Adrenal gland (tissue), 9 donors: ENCODE measurements at regions not wholly inside any gene's neighbourhood (a gene's known extent, or its start where the extent isn't known, plus 50 kb on each side); places are given as distances from the start of the nearest gene placed in this dataset.

ENCODE experiments used
- DNase-seq, 7 donors: peaks; one replicate each; pipeline ENCODE4 v3.0.0-alpha.2; 2019 to 2020
- H3K27ac ChIP-seq, 5 donors: fragments of 200-600 bp; sonication (generic) in 4 of 5; 1 replicate in 3 of 5; 2 replicates in 2 of 5; pipeline versions ENCODE4 v1.5.1 to v1.8.0; 2016 to 2020; ENCODE audit warnings: mild to moderate bottlenecking in 1 of 5
- H3K27me3 ChIP-seq: fragments of 200-600 bp; 2 replicates; pipeline ENCODE4 v1.8.0; 2021
- H3K36me3 ChIP-seq, 2 donors: fragments of 200-600 bp; replicated peaks in 1 of 2; 1 replicate in 1 of 2; 2 replicates in 1 of 2; pipeline versions ENCODE4 v1.5.1 to v1.8.0; 2018 to 2022
- H3K4me1 ChIP-seq, 2 donors: fragments of 200-600 bp; replicated peaks in 1 of 2; 1 replicate in 1 of 2; 2 replicates in 1 of 2; pipeline versions ENCODE4 v1.5.1 to v1.8.0; 2018 to 2021
- H3K4me3 ChIP-seq, 4 donors: fragments of 200-600 bp; sonication (generic) in 3 of 4; one replicate each; pipeline ENCODE4 v1.5.1; 2016 to 2018
- H3K9me3 ChIP-seq, 3 donors: fragments of 200-600 bp; sonication (generic) in 1 of 3; replicated peaks in 1 of 3; 1 replicate in 2 of 3; 2 replicates in 1 of 3; pipeline versions ENCODE4 v1.5.1 to v1.8.0; 2016 to 2021
- CTCF ChIP-seq, 6 experiments: fragments of 450-650 bp in 4 of 6; fragments of 200-600 bp in 2 of 6; sonication (generic) in 1 of 6; IDR thresholded peaks; 1 replicate in 5 of 6; 2 replicates in 1 of 6; pipeline versions ENCODE4 v1.5.1 to v1.8.0; 2016 to 2021; ENCODE audit warnings: antibody characterized with exemption in 6 of 6, mild to moderate bottlenecking in 2 of 6, moderate library complexity in 1 of 6
- POLR2A ChIP-seq, 2 donors: fragments of 450-650 bp; IDR thresholded peaks; one replicate each; pipeline ENCODE4 v1.6.1; 2017; ENCODE audit warnings: antibody characterized with exemption in 2 of 2, mild to moderate bottlenecking in 2 of 2, moderate library complexity in 1 of 2
- WGBS, 4 donors: extraction: QIAGEN DNeasy Blood & Tissue Kit in 2 of 4; methylation state at CpG; one replicate each; pipeline versions ENCODE4 v1.1.5 to v1.1.7; 2013 to 2017; 5-methylcytosine and 5-hydroxymethylcytosine counted together
- intact Hi-C, 2 donors: fragments of 100-400 bp; cut with DNase I; formaldehyde crosslinking; loops; one replicate each; pipeline versions ENCODE4 v1.14.1 to v1.15.0; 2022 to 2023
- donor health status: healthy with polysubstance abuse.
- donor health status: Bipolar disorder and iron deficiency.
- donor health status: DM: yes; HTN: yes; CAD: no.
- donor health status: DM: no; HTN: no; CAD: no.
- donor health status: DM: no; HTN: no; CAD: no.

DNA sequence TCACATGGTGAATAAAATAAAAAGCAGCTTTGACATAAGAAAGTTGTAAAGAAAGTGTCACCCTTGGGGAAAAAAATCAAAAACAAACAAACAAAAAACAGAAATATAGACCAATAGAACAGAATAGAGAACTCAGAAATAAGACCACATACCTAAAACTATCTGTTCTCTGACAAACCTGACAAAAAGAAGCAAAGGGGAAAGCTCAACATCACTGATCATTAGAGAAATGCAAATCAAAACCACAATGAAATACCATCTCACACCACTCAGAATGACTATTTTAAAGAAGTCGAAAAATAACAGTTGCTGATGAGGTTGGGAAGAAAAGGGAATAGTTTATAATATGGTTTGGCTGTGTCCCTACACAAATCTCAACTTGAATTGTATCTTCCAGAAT lies 159.1 kb downstream of the TINAG start:
- no peaks in the 10 kb centered on the region for H3K4me1 ChIP-seq
- 68 to 73% (median 70%) methylated on average over 1 of the region's 1 CpG for WGBS, 4 donors
- H3K9me3 ChIP-seq = no peaks in the 10 kb centered on the region
- intact Hi-C loops = no loop called here
- DNase-seq = no peak
- H3K27me3 ChIP-seq = no peaks in the 10 kb centered on the region
- H3K36me3 ChIP-seq = no peaks in the 10 kb centered on the region
- TF ChIP-seq POLR2A (IDR thresholded peaks at IDR 0.05) = no peak
- TF ChIP-seq CTCF (IDR thresholded peaks at IDR 0.05) = no peak
- no peak overlapping the region for H3K27ac ChIP-seq
- H3K4me3 ChIP-seq = no peak overlapping the region

- H3K36me3 ChIP-seq = no peaks in the 10 kb centered on the region
- intact Hi-C loops = no loop called here
- TF ChIP-seq POLR2A (IDR thresholded peaks at IDR 0.05) (no peak), CTCF (IDR thresholded peaks at IDR 0.05) (no peak)
- H3K4me3 ChIP-seq = no peak overlapping the region
- no peak overlapping the region for H3K27ac ChIP-seq
- DNase-seq = no peak
- no peaks in the 10 kb centered on the region for H3K4me1 ChIP-seq
- H3K9me3 ChIP-seq = no peaks in the 10 kb centered on the region
- WGBS, 4 donors = 88 to 91% (median 88%) methylated on average over 4 of the region's 4 CpGs
- H3K27me3 ChIP-seq = no peaks in the 10 kb centered on the region
Measured at GRCh38 chr6:54473328-54473727, 165.1 kb downstream of the TINAG start.

- no peak overlapping the region for H3K27ac ChIP-seq
- DNase-seq = no peak
- no peaks in the 10 kb centered on the region for H3K9me3 ChIP-seq
- TF ChIP-seq CTCF (IDR thresholded peaks at IDR 0.05) = no peak
- no peak for TF ChIP-seq POLR2A (IDR thresholded peaks at IDR 0.05)
- H3K36me3 ChIP-seq = no peaks in the 10 kb centered on the region
- no peak overlapping the region for H3K4me3 ChIP-seq
- H3K4me1 ChIP-seq = no peaks in the 10 kb centered on the region
- intact Hi-C loops = no loop called here
- 54 to 70% (median 64%) methylated on average over 2 of the region's 2 CpGs for WGBS, 4 donors
- H3K27me3 ChIP-seq = no peaks in the 10 kb centered on the region
Measured at GRCh38 chr6:54474898-54475297, 166.7 kb downstream of the TINAG start.

GRCh38 chr6:54481091-54481490 lies 172.8 kb downstream of the TINAG start:
- TF ChIP-seq POLR2A (IDR thresholded peaks at IDR 0.05) (no peak), CTCF (IDR thresholded peaks at IDR 0.05) (no peak)
- H3K27me3 ChIP-seq = no peaks in the 10 kb centered on the region
- DNase-seq = no peak
- no peaks in the 10 kb centered on the region for H3K4me1 ChIP-seq
- 82 to 93% (median 86%) methylated on average over 3 to 4 of the region's 4 CpGs for WGBS, 4 donors
- H3K36me3 ChIP-seq = no peaks in the 10 kb centered on the region
- no peak overlapping the region for H3K27ac ChIP-seq
- intact Hi-C loops = no loop called here
- H3K9me3 ChIP-seq = no peaks in the 10 kb centered on the region
- H3K4me3 ChIP-seq = no peak overlapping the region
